Activated CD8-positive, alpha-beta T cell treated with anti-CD3 and anti-CD28 coated beads for 36 hours (primary cell): ENCODE measurements at regions not wholly inside any gene's neighbourhood (a gene's known extent, or its start where the extent isn't known, plus 50 kb on each side); places are given as distances from the start of the nearest gene placed in this dataset.

Source experiments
- ATAC-seq: fragments of 200-7000 bp; cut with Tn5 transposase; one replicate; pipeline ENCODE4 v1.10.0; 2021; ENCODE audit warnings: mild to moderate bottlenecking, moderate library complexity
- CTCF ChIA-PET: fragments of 350-600 bp; sonication (Branson Sonifier 250); formaldehyde crosslinking; loops from one replicate; lab custom pipeline; 2021; ENCODE audit warnings: antibody characterized with exemption; lab: Charles Lee
- POLR2A ChIA-PET: fragments of 350-600 bp; sonication (Branson Sonifier 250); formaldehyde crosslinking; loops from one replicate; lab custom pipeline; 2021; ENCODE audit warnings: antibody characterized with exemption; lab: Charles Lee
- DNase-seq: peaks from one replicate; pipeline ENCODE4 v3.0.0-alpha.2; 2020
- H3K27ac Mint-ChIP-seq: one replicate; pipeline ENCODE4 v1.8.0; 2021; ENCODE audit warnings: mild to moderate bottlenecking, mixed read lengths
- H3K27me3 Mint-ChIP-seq: one replicate; pipeline ENCODE4 v1.8.0; 2021; ENCODE audit warnings: mixed read lengths
- H3K36me3 Mint-ChIP-seq: one replicate; pipeline ENCODE4 v1.8.0; 2021; ENCODE audit warnings: low read depth, mixed read lengths
- H3K4me1 Mint-ChIP-seq: one replicate; pipeline ENCODE4 v1.8.0; 2021; ENCODE audit warnings: low read depth, mixed read lengths
- H3K4me3 Mint-ChIP-seq: one replicate; pipeline ENCODE4 v1.8.0; 2021; ENCODE audit warnings: mild to moderate bottlenecking, moderate library complexity, mixed read lengths
- H3K9me3 Mint-ChIP-seq: one replicate; pipeline ENCODE4 v1.8.0; 2021; ENCODE audit warnings: mixed read lengths
- CTCF ChIP-seq: fragments of 200-600 bp; IDR thresholded peaks from one replicate; pipeline ENCODE4 v1.8.0; 2022; ENCODE audit warnings: antibody characterized with exemption, mild to moderate bottlenecking
- intact Hi-C: fragments of 100-400 bp; cut with micrococcal nuclease; formaldehyde crosslinking; loops from one replicate; pipeline ENCODE4 v1.10.0; 2022

- H3K27me3 Mint-ChIP-seq: no peaks in the 10 kb centered on the region
- DNase-seq: no peak
- no peaks in the 10 kb centered on the region for H3K36me3 Mint-ChIP-seq
- ChIA-PET CTCF (no interaction called here), POLR2A (no interaction called here)
- no peak for ATAC-seq
- no peaks in the 10 kb centered on the region for H3K4me1 Mint-ChIP-seq
- intact Hi-C loops: no loop called here
- H3K9me3 Mint-ChIP-seq: no peaks in the 10 kb centered on the region
- no peak overlapping the region for H3K4me3 Mint-ChIP-seq
- TF ChIP-seq CTCF: no peak
- no peak overlapping the region for H3K27ac Mint-ChIP-seq
These were observed 671.2 kb downstream of the PCDH18 start for GRCh38 chr4:136861091-136861490.

DNA sequence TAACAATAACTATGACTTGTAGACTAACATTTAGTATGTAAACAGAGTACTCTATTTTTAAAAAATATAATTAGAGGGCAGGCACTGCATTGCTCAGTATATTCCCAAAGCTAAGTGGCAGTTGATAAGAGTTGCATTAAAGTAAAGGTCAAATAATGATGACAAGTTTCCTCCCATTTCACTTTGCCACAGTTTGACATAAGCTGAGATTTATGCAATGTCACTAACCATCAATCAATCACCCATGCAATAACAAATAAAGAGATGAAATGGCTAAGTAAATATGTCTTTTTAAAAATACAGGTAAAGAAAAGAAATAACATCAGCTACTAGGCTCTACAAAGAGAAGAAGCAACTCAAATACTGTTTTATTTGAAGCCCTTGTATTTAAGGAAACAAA is 673.4 kb downstream of the PCDH18 start:
- Mint-ChIP-seq H3K9me3 (peaks cover 2% of the 10 kb centered on the region), H3K4me3 (no peak overlapping the region), H3K27me3 (no peaks in the 10 kb centered on the region), H3K36me3 (no peaks in the 10 kb centered on the region), H3K27ac (no peak overlapping the region), H3K4me1 (no peaks in the 10 kb centered on the region)
- ChIA-PET CTCF (no interaction called here), POLR2A (no interaction called here)
- DNase-seq (no peak), ATAC-seq (no peak)
- intact Hi-C loops: no loop called here
- TF ChIP-seq CTCF: no peak

- intact Hi-C loops: no loop called here
- H3K4me1 Mint-ChIP-seq: no peaks in the 10 kb centered on the region
- peaks cover 2% of the 10 kb centered on the region for H3K9me3 Mint-ChIP-seq
- CTCF ChIA-PET: no interaction called here
- no peak overlapping the region for H3K4me3 Mint-ChIP-seq
- H3K27ac Mint-ChIP-seq: no peak overlapping the region
- POLR2A ChIA-PET: no interaction called here
- H3K27me3 Mint-ChIP-seq: no peaks in the 10 kb centered on the region
- no peak for TF ChIP-seq CTCF
- no peaks in the 10 kb centered on the region for H3K36me3 Mint-ChIP-seq
- DNase-seq: no peak
- ATAC-seq: no peak
These were observed 676.4 kb downstream of the PCDH18 start for GRCh38 chr4:136855886-136856285.

GRCh38 chr4:136850446-136850845 is 681.8 kb downstream of the PCDH18 start:
- H3K9me3 Mint-ChIP-seq: peaks cover 4% of the 10 kb centered on the region
- no peak for TF ChIP-seq CTCF
- no peaks in the 10 kb centered on the region for H3K36me3 Mint-ChIP-seq
- intact Hi-C loops: no loop called here
- no peak overlapping the region for H3K27ac Mint-ChIP-seq
- ChIA-PET POLR2A (no interaction called here), CTCF (no interaction called here)
- H3K27me3 Mint-ChIP-seq: no peaks in the 10 kb centered on the region
- H3K4me1 Mint-ChIP-seq: no peaks in the 10 kb centered on the region
- no peak for DNase-seq
- ATAC-seq: no peak
- no peak overlapping the region for H3K4me3 Mint-ChIP-seq

DNA sequence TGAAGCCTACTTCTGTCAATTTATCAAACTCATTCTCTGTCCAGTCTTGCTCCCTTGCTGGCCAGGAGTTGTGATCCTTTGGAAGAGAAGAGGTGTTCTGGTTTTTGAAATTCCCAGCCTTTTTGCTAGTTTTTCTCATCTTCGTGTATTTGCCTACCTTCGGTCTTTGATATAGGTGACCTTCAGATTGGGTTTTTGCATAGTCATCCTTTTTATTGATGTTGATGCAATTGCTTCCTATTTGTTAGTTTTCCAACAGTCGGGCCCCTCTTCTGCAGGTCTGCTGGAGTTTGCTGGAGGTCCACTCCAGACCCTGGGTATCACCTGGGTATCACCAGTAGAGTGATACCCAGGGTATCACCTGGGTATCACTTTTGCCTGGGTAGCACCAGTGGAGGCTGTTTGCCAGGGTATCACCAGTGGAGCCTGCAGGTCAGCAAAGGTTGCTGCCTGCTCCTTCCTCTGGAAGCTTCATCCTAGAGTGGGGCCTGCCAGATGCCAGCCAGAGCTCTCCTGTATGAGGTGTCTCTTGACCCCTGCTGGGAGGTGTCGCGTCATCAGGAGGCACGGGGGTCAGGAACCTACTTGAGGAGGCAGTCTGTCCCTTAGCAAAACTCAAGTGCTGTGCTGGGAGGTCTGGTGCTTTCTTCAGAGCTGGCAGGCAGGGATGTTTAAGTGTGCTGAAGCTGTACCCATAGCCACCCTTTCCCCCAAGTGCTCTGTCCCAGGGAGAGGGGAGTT is 684.2 kb downstream of the PCDH18 start:
- DNase-seq (no peak), ATAC-seq (no peak)
- H3K9me3 Mint-ChIP-seq: peaks cover 4% of the 10 kb centered on the region
- no peaks in the 10 kb centered on the region for H3K36me3 Mint-ChIP-seq
- no peaks in the 10 kb centered on the region for H3K27me3 Mint-ChIP-seq
- H3K4me3 Mint-ChIP-seq: no peak overlapping the region
- POLR2A ChIA-PET: no interaction called here
- no peak overlapping the region for H3K27ac Mint-ChIP-seq
- intact Hi-C loops: no loop called here
- H3K4me1 Mint-ChIP-seq: no peaks in the 10 kb centered on the region
- CTCF ChIA-PET: no interaction called here
- TF ChIP-seq CTCF: no peak
